HL-60 (cell line): ENCODE measurements at regions not wholly inside any gene's neighbourhood (a gene's known extent, or its start where the extent isn't known, plus 50 kb on each side); places are given as distances from the start of the nearest gene placed in this dataset.

Experiments used
- DNase-seq, 2 experiments: peaks; one replicate each; pipeline ENCODE4 v3.0.0-alpha.2; 2010 to 2020; ENCODE audit warnings: low read depth in 1 of 2, low spot score in 1 of 2
- H3K27ac ChIP-seq: fragments of 250-450 bp; sonication (Bioruptor Pico); replicated peaks from 2 replicates; pipeline ENCODE4 v1.5.1; 2020; ENCODE audit warnings: mild to moderate bottlenecking, moderate library complexity
- H3K27me3 ChIP-seq: fragments of 250-450 bp; sonication (Bioruptor Pico); 2 replicates; pipeline ENCODE4 v1.5.1; 2021; ENCODE audit warnings: mild to moderate bottlenecking, moderate library complexity; ENCODE audit not compliant: insufficient read depth, poor library complexity, severe bottlenecking
- H3K4me3 ChIP-seq: replicated peaks from 2 replicates; pipeline ENCODE4 v1.5.1; 2011; ENCODE audit warnings: mild to moderate bottlenecking, control low read depth, low read length; ENCODE audit not compliant: insufficient read depth
- GABPA ChIP-seq: IDR thresholded peaks from 2 replicates; pipeline ENCODE4 v1.6.1; 2012; ENCODE audit warnings: low read depth
- POLR2AphosphoS5 ChIP-seq: IDR thresholded peaks from 2 replicates; pipeline ENCODE4 v1.6.1; 2012; ENCODE audit warnings: low read depth
- REST ChIP-seq: IDR thresholded peaks from 2 replicates; pipeline ENCODE4 v1.6.1; 2012; ENCODE audit warnings: low read depth; ENCODE audit not compliant: insufficient replicate concordance
- SPI1 ChIP-seq: IDR thresholded peaks from 2 replicates; pipeline ENCODE4 v1.6.1; 2012; ENCODE audit warnings: low read depth, mild to moderate bottlenecking, borderline replicate concordance
- TF ChIP-seq, protein P1 (sequence below): IDR thresholded peaks from one replicate; pipeline ENCODE4 v1.5.1; 2011; ENCODE audit warnings: low read length, control low read depth, inconsistent platforms; ENCODE audit not compliant: insufficient read depth

DNA sequence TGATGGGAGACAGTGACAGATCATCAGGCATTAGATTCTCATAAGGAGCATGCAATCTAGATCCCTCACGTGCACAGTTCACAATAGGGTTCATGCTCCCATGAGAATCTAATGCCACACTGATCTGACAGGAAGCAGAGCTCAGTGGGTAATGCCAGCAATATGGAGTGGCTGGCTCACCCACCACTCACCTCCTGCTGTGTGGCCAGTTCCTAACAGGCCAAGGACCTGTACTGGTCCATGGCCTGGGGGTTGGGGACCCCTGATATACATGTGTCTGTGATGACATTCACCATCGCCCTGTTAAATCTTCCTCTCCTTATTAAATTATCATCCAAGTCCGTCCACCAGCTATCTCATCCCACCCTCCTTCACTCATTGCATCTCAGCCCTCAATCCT, 118.4 kb downstream of the TEX36 start:
- Histone ChIP-seq H3K27ac (no peak overlapping the region), H3K27me3 (peaks cover 2% of the 10 kb centered on the region), H3K4me3 (no peak overlapping the region)
- DNase-seq, result no peak
- TF ChIP-seq SPI1, result no peak
- TF ChIP-seq REST, result no peak
- no peak for TF ChIP-seq GABPA
- TF ChIP-seq, protein P1, sequence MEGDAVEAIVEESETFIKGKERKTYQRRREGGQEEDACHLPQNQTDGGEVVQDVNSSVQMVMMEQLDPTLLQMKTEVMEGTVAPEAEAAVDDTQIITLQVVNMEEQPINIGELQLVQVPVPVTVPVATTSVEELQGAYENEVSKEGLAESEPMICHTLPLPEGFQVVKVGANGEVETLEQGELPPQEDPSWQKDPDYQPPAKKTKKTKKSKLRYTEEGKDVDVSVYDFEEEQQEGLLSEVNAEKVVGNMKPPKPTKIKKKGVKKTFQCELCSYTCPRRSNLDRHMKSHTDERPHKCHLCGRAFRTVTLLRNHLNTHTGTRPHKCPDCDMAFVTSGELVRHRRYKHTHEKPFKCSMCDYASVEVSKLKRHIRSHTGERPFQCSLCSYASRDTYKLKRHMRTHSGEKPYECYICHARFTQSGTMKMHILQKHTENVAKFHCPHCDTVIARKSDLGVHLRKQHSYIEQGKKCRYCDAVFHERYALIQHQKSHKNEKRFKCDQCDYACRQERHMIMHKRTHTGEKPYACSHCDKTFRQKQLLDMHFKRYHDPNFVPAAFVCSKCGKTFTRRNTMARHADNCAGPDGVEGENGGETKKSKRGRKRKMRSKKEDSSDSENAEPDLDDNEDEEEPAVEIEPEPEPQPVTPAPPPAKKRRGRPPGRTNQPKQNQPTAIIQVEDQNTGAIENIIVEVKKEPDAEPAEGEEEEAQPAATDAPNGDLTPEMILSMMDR, result no peak

DNA sequence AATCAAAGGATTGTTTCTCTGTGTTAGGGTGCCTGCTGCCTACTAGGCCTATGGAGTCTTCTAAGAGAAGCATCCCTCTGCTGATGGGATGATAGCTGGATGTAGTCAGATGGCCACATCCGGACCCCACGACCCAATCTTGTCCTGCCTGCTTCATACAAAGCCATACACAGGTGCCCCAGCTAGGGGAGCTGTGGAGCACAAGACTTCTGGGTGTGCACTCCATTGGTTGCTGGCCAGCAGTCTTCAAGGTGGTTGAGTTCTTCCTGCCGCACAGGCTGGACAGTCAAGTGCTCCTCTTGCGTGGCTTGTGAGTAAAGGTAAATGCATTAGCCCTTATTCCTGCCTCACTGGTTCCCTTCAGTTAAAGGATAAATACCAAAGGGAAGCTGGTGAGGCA, 120.2 kb downstream of the TEX36 start:
- TF ChIP-seq GABPA, result no peak
- TF ChIP-seq SPI1, result no peak
- no peak for TF ChIP-seq POLR2AphosphoS5
- DNase-seq, result no peak
- peaks cover 2% of the 10 kb centered on the region for H3K27me3 ChIP-seq
- H3K27ac ChIP-seq, result no peak overlapping the region
- H3K4me3 ChIP-seq, result no peak overlapping the region

DNA sequence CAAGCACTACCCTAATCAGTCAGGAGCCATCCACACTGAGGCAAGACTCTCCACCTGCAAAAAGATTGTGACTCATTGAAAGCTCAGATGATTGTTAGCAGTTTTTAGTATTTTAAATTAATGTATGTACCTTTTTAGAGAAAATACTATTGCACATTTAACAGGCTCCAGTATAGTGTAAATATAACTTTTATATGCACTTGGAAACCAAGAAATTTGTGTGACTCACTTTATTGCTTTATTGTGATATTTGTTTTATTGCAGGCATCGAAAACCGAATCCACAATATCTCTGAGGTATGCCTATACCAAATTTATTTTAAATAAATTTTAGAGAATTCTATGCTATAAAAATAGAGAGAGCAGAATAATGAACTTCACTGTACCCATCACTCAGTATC, 122.0 kb downstream of the TEX36 start:
- DNase-seq, result no peak
- no peak overlapping the region for H3K27ac ChIP-seq
- no peak for TF ChIP-seq REST
- no peak for TF ChIP-seq SPI1
- no peak for TF ChIP-seq POLR2AphosphoS5
- TF ChIP-seq, protein P1, result no peak
- TF ChIP-seq GABPA, result no peak
- peaks cover 7% of the 10 kb centered on the region for H3K27me3 ChIP-seq
- H3K4me3 ChIP-seq, result no peak overlapping the region

DNA sequence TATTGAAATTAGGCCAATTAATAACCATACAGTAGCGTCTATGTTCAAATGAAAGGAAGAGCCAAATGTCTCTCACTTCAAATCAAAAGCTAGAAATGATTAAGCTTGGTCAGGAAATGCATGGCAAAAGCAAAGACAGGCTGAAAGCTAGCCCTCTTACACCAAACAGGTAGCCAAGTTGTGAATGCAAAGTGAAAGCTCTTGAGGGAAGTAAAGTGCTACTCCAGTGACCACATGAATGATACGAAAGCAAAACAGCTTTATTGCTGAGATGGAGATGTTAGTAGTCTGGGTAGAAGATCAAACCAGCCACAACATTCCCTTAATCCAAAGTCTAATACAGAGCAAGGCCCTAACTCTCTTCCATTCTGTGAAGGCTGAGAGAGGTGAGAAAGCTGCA, 123.8 kb downstream of the TEX36 start:
- DNase-seq, result no peak
- Histone ChIP-seq H3K27me3 (peaks cover 7% of the 10 kb centered on the region), H3K4me3 (no peak overlapping the region), H3K27ac (no peak overlapping the region)
- TF ChIP-seq SPI1 (no peak), REST (no peak), GABPA (no peak), POLR2AphosphoS5 (no peak)
- TF ChIP-seq, protein P1, result no peak
